Large intestine (tissue), 3 donors: ENCODE measurements at regions not wholly inside any gene's neighbourhood (a gene's known extent, or its start where the extent isn't known, plus 50 kb on each side); places are given as distances from the start of the nearest gene placed in this dataset.

ENCODE experiments used
- DNase-seq, 2 donors: peaks; one replicate each; pipeline versions ENCODE4 v3.0.0 to v3.0.0-alpha.2; 2013
- H3K27ac ChIP-seq: one replicate; pipeline ENCODE4 v1.5.1; 2013; ENCODE audit warnings: low read length
- H3K27me3 ChIP-seq: 2 replicates; pipeline ENCODE4 v1.6.1; 2013; ENCODE audit warnings: low read length; ENCODE audit not compliant: control insufficient read depth, insufficient read depth
- H3K36me3 ChIP-seq: 2 replicates; pipeline ENCODE4 v1.6.1; 2013; ENCODE audit warnings: low read length; ENCODE audit not compliant: control insufficient read depth, insufficient read depth
- H3K4me1 ChIP-seq: one replicate; pipeline ENCODE4 v1.6.1; 2013; ENCODE audit warnings: low read length; ENCODE audit not compliant: control insufficient read depth, insufficient read depth
- H3K4me3 ChIP-seq: one replicate; pipeline ENCODE4 v1.5.1; 2013; ENCODE audit warnings: low read length
- H3K9me3 ChIP-seq: one replicate; pipeline ENCODE4 v1.6.1; 2013; ENCODE audit warnings: mild to moderate bottlenecking, low read depth, low read length, moderate library complexity; ENCODE audit not compliant: control insufficient read depth
- WGBS: methylation state at CpG from one replicate; pipeline ENCODE4 v1.1.5; 2013; ENCODE audit warnings: low lambda C conversion rate; ENCODE audit not compliant: insufficient coverage; 5-methylcytosine and 5-hydroxymethylcytosine counted together

GRCh38 chr3:18070944-18071343, 328.5 kb upstream of the TBC1D5 start:
- Histone ChIP-seq H3K9me3 (no peaks in the 10 kb centered on the region), H3K4me1 (no peaks in the 10 kb centered on the region), H3K27ac (no peak overlapping the region), H3K27me3 (no peaks in the 10 kb centered on the region), H3K36me3 (no peaks in the 10 kb centered on the region), H3K4me3 (no peak overlapping the region)
- DNase-seq: no peak
- no CpG with 5 or more reads among the region's 1 CpG for WGBS

- no peaks in the 10 kb centered on the region for H3K9me3 ChIP-seq
- H3K36me3 ChIP-seq: no peaks in the 10 kb centered on the region
- no peak for DNase-seq
- WGBS: 100% methylated on average over 1 of the region's 2 CpGs
- H3K27ac ChIP-seq: no peak overlapping the region
- H3K4me3 ChIP-seq: no peak overlapping the region
- no peaks in the 10 kb centered on the region for H3K4me1 ChIP-seq
- H3K27me3 ChIP-seq: no peaks in the 10 kb centered on the region
Measured at GRCh38 chr3:18070231-18070630, 327.8 kb upstream of the TBC1D5 start.

- H3K4me3 ChIP-seq: no peak overlapping the region
- H3K9me3 ChIP-seq: no peaks in the 10 kb centered on the region
- DNase-seq: no peak
- H3K27me3 ChIP-seq: no peaks in the 10 kb centered on the region
- 100% methylated on average over 1 of the region's 1 CpG for WGBS
- H3K27ac ChIP-seq: no peak overlapping the region
- H3K4me1 ChIP-seq: no peaks in the 10 kb centered on the region
- no peaks in the 10 kb centered on the region for H3K36me3 ChIP-seq
Measured at GRCh38 chr3:18069568-18069967, 327.1 kb upstream of the TBC1D5 start.

- Histone ChIP-seq H3K4me3 (no peak overlapping the region), H3K27me3 (no peaks in the 10 kb centered on the region), H3K4me1 (no peaks in the 10 kb centered on the region), H3K9me3 (no peaks in the 10 kb centered on the region), H3K27ac (no peak overlapping the region), H3K36me3 (no peaks in the 10 kb centered on the region)
- no CpG with 5 or more reads among the region's 3 CpGs for WGBS
- no peak for DNase-seq
Measured at GRCh38 chr3:18066899-18067582, 324.6 kb upstream of the TBC1D5 start.

- Histone ChIP-seq H3K9me3 (no peaks in the 10 kb centered on the region), H3K4me3 (no peak overlapping the region), H3K27ac (no peak overlapping the region), H3K36me3 (no peaks in the 10 kb centered on the region), H3K27me3 (no peaks in the 10 kb centered on the region), H3K4me1 (no peaks in the 10 kb centered on the region)
- WGBS: 80% methylated on average over 1 of the region's 1 CpG
- no peak for DNase-seq
Measured at GRCh38 chr3:18064586-18064985, 322.2 kb upstream of the TBC1D5 start.

- no peaks in the 10 kb centered on the region for H3K4me1 ChIP-seq
- H3K9me3 ChIP-seq: no peaks in the 10 kb centered on the region
- DNase-seq: no peak
- H3K27me3 ChIP-seq: no peaks in the 10 kb centered on the region
- no peak overlapping the region for H3K27ac ChIP-seq
- no CpG with 5 or more reads among the region's 3 CpGs for WGBS
- H3K36me3 ChIP-seq: no peaks in the 10 kb centered on the region
- H3K4me3 ChIP-seq: no peak overlapping the region
Measured at GRCh38 chr3:18062657-18063025, 320.2 kb upstream of the TBC1D5 start.

GRCh38 chr3:18061737-18062656, 319.6 kb upstream of the TBC1D5 start:
- H3K9me3 ChIP-seq: no peaks in the 10 kb centered on the region
- no CpG with 5 or more reads among the region's 1 CpG for WGBS
- no peaks in the 10 kb centered on the region for H3K4me1 ChIP-seq
- H3K36me3 ChIP-seq: no peaks in the 10 kb centered on the region
- DNase-seq: no peak
- no peak overlapping the region for H3K27ac ChIP-seq
- no peak overlapping the region for H3K4me3 ChIP-seq
- no peaks in the 10 kb centered on the region for H3K27me3 ChIP-seq

- Histone ChIP-seq H3K9me3 (no peaks in the 10 kb centered on the region), H3K36me3 (no peaks in the 10 kb centered on the region), H3K4me1 (no peaks in the 10 kb centered on the region), H3K4me3 (no peak overlapping the region), H3K27ac (no peak overlapping the region), H3K27me3 (no peaks in the 10 kb centered on the region)
- no peak for DNase-seq
- WGBS: no CpG with 5 or more reads among the region's 2 CpGs
Measured at GRCh38 chr3:18058666-18059065, 316.2 kb upstream of the TBC1D5 start.

- Histone ChIP-seq H3K9me3 (no peaks in the 10 kb centered on the region), H3K4me1 (no peaks in the 10 kb centered on the region), H3K4me3 (no peak overlapping the region), H3K27me3 (no peaks in the 10 kb centered on the region), H3K36me3 (no peaks in the 10 kb centered on the region), H3K27ac (no peak overlapping the region)
- DNase-seq: no peak
- WGBS: no CpG with 5 or more reads among the region's 2 CpGs
Measured at GRCh38 chr3:18057471-18058091, 315.1 kb upstream of the TBC1D5 start.

GRCh38 chr3:18054625-18055024, 312.2 kb upstream of the TBC1D5 start:
- WGBS: no CpG with 5 or more reads among the region's 1 CpG
- H3K9me3 ChIP-seq: no peaks in the 10 kb centered on the region
- no peak for DNase-seq
- H3K27me3 ChIP-seq: no peaks in the 10 kb centered on the region
- H3K27ac ChIP-seq: no peak overlapping the region
- no peaks in the 10 kb centered on the region for H3K36me3 ChIP-seq
- H3K4me1 ChIP-seq: no peaks in the 10 kb centered on the region
- no peak overlapping the region for H3K4me3 ChIP-seq
